ENCODE measurements at regions not wholly inside any gene's neighbourhood (a gene's known extent, or its start where the extent isn't known, plus 50 kb on each side); places are given as distances from the start of the nearest gene placed in this dataset.

DNA sequence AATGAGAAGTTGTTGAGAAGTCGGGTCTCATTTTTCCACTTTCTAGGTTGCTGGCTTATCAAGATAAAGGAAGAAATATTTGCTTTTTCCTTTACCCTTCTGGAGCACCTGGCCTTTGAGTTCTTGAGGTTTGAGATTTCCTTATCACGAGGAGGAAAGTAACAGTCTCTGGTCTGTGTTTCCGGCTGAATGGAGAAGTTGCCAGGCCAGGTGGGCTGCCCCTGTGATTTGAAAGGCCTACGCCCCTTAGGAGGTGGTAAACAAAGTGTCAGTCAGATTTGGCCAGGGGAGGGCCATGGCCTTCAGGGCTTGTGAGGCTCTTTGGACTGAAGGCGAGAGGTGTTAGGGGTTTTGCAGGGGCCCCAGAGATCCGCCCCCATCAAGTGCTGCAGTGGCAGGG lies 156.7 kb upstream of the HAAO start:
- TF ChIP-seq, protein P1, sequence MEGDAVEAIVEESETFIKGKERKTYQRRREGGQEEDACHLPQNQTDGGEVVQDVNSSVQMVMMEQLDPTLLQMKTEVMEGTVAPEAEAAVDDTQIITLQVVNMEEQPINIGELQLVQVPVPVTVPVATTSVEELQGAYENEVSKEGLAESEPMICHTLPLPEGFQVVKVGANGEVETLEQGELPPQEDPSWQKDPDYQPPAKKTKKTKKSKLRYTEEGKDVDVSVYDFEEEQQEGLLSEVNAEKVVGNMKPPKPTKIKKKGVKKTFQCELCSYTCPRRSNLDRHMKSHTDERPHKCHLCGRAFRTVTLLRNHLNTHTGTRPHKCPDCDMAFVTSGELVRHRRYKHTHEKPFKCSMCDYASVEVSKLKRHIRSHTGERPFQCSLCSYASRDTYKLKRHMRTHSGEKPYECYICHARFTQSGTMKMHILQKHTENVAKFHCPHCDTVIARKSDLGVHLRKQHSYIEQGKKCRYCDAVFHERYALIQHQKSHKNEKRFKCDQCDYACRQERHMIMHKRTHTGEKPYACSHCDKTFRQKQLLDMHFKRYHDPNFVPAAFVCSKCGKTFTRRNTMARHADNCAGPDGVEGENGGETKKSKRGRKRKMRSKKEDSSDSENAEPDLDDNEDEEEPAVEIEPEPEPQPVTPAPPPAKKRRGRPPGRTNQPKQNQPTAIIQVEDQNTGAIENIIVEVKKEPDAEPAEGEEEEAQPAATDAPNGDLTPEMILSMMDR (conservative IDR thresholded peaks at IDR 0.05) = no peak
- TF ChIP-seq ZFX (IDR thresholded peaks at IDR 0.05) = no peak
